Right hindlimb (tissue), 1 donor: ENCODE measurements at regions not wholly inside any gene's neighbourhood (a gene's known extent, or its start where the extent isn't known, plus 50 kb on each side); places are given as distances from the start of the nearest gene placed in this dataset.
"Not testable (repeated sequence)": the region's sequence is repeated elsewhere in the genome, so short reads cannot be mapped to it uniquely, and the experiment has no call there.

Source experiments
- DNase-seq: peaks from one replicate; pipeline ENCODE4 v3.0.0-alpha.2; 2018

GRCh38 chr4:91653067-91653466 is 650.7 kb upstream of the GRID2 start:
- DNase-seq, result no peak

GRCh38 chr4:91681091-91681490 is 622.7 kb upstream of the GRID2 start:
- no peak for DNase-seq

- no peak for DNase-seq
Observed at GRCh38 chr4:91681544-91681943, 622.2 kb upstream of the GRID2 start.

- DNase-seq, result no peak
Observed at GRCh38 chr4:91684955-91685354, 618.8 kb upstream of the GRID2 start.

GRCh38 chr4:91688413-91688812 is 615.4 kb upstream of the GRID2 start:
- DNase-seq, result no peak

- not testable (repeated sequence) for DNase-seq
Observed at GRCh38 chr4:91699691-91700090, 604.1 kb upstream of the GRID2 start.

- DNase-seq, result no peak
Observed at GRCh38 chr4:91729851-91730250, 573.9 kb upstream of the GRID2 start.

- no peak for DNase-seq
Observed at GRCh38 chr4:91734682-91735081, 569.1 kb upstream of the GRID2 start.

GRCh38 chr4:91738831-91739230 is 564.9 kb upstream of the GRID2 start:
- DNase-seq, result not testable (repeated sequence)

- no peak for DNase-seq
Observed at GRCh38 chr4:91746551-91746950, 557.2 kb upstream of the GRID2 start.

GRCh38 chr4:91751961-91752360 is 551.8 kb upstream of the GRID2 start:
- no peak for DNase-seq

- no peak for DNase-seq
Observed at GRCh38 chr4:91754716-91755115, 549.0 kb upstream of the GRID2 start.

GRCh38 chr4:91758487-91758886 is 545.3 kb upstream of the GRID2 start:
- no peak for DNase-seq

- DNase-seq, result no peak
Observed at GRCh38 chr4:91764085-91764484, 539.7 kb upstream of the GRID2 start.

- DNase-seq, result no peak
Observed at GRCh38 chr4:91769912-91770311, 533.9 kb upstream of the GRID2 start.

- not testable (repeated sequence) for DNase-seq
Observed at GRCh38 chr4:91791631-91792030, 512.1 kb upstream of the GRID2 start.

- DNase-seq, result no peak
Observed at GRCh38 chr4:91795947-91796346, 507.8 kb upstream of the GRID2 start.

- DNase-seq, result no peak
Observed at GRCh38 chr4:91812319-91812718, 491.4 kb upstream of the GRID2 start.

- DNase-seq, result no peak
Observed at GRCh38 chr4:91824773-91825172, 479.0 kb upstream of the GRID2 start.

- no peak for DNase-seq
Observed at GRCh38 chr4:91826186-91826585, 477.6 kb upstream of the GRID2 start.

- no peak for DNase-seq
Observed at GRCh38 chr4:91827914-91828313, 475.9 kb upstream of the GRID2 start.

GRCh38 chr4:91829531-91829930 is 474.2 kb upstream of the GRID2 start:
- DNase-seq, result no peak

- no peak for DNase-seq
Observed at GRCh38 chr4:91830681-91831395, 472.9 kb upstream of the GRID2 start.

GRCh38 chr4:91837608-91838029 is 466.1 kb upstream of the GRID2 start:
- DNase-seq, result no peak

GRCh38 chr4:91838181-91838861 is 465.4 kb upstream of the GRID2 start:
- DNase-seq, result no peak
